ENCODE measurements at regions not wholly inside any gene's neighbourhood (a gene's known extent, or its start where the extent isn't known, plus 50 kb on each side); places are given as distances from the start of the nearest gene placed in this dataset.

DNA sequence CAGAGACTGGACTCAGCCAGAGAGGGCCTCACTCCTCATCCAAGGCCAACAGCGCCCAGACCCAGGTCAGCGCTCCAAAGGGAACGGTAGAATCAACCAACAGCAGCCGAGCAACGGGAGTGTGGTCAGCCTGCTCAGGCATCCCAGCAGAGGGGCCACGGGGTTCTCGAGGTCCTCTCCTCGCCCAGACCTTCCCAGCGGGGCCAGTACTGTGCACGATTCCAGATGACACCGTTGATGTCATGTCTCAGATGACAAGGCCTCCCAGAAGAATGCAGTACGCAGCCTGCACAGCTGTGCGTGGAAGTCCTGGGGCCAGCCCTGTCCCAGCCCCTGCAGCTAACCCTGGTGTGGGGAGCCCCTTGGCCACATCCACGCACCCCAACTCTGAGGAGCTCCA is 141.0 kb upstream of the PPP1R26 start:
- no peak for TF ChIP-seq POLR2AphosphoS5 (IDR thresholded peaks at IDR 0.05)
- TF ChIP-seq, protein P1, sequence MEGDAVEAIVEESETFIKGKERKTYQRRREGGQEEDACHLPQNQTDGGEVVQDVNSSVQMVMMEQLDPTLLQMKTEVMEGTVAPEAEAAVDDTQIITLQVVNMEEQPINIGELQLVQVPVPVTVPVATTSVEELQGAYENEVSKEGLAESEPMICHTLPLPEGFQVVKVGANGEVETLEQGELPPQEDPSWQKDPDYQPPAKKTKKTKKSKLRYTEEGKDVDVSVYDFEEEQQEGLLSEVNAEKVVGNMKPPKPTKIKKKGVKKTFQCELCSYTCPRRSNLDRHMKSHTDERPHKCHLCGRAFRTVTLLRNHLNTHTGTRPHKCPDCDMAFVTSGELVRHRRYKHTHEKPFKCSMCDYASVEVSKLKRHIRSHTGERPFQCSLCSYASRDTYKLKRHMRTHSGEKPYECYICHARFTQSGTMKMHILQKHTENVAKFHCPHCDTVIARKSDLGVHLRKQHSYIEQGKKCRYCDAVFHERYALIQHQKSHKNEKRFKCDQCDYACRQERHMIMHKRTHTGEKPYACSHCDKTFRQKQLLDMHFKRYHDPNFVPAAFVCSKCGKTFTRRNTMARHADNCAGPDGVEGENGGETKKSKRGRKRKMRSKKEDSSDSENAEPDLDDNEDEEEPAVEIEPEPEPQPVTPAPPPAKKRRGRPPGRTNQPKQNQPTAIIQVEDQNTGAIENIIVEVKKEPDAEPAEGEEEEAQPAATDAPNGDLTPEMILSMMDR (IDR thresholded peaks at IDR 0.05): no peak
